Pulmonary artery endothelial cell (primary cell): ENCODE measurements at regions not wholly inside any gene's neighbourhood (a gene's known extent, or its start where the extent isn't known, plus 50 kb on each side); places are given as distances from the start of the nearest gene placed in this dataset.
"Not testable (repeated sequence)": the region's sequence is repeated elsewhere in the genome, so short reads cannot be mapped to it uniquely, and the experiment has no call there.

Source experiments
- DNase-seq: peaks from one replicate; pipeline ENCODE4 v3.0.0-alpha.2; 2011; ENCODE audit warnings: low read depth, low spot score

DNA sequence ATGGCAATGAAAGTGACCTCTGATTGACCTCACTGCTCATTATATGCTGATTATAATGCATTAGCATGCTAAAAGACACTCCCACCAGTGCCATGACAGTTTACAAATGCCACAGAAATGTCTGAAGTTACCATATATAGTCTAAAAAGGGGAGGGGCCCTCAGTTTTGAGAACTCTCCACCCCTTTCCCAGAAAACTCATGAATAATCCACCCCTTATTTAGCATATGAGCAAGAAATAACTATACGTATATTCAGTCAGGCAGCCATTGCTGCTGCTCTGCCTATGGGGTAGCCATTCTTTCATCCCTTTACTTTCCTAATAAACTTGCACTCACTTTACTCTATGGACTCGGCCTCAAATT lies 163.1 kb downstream of the ESM1 start:
- no peak for DNase-seq

DNA sequence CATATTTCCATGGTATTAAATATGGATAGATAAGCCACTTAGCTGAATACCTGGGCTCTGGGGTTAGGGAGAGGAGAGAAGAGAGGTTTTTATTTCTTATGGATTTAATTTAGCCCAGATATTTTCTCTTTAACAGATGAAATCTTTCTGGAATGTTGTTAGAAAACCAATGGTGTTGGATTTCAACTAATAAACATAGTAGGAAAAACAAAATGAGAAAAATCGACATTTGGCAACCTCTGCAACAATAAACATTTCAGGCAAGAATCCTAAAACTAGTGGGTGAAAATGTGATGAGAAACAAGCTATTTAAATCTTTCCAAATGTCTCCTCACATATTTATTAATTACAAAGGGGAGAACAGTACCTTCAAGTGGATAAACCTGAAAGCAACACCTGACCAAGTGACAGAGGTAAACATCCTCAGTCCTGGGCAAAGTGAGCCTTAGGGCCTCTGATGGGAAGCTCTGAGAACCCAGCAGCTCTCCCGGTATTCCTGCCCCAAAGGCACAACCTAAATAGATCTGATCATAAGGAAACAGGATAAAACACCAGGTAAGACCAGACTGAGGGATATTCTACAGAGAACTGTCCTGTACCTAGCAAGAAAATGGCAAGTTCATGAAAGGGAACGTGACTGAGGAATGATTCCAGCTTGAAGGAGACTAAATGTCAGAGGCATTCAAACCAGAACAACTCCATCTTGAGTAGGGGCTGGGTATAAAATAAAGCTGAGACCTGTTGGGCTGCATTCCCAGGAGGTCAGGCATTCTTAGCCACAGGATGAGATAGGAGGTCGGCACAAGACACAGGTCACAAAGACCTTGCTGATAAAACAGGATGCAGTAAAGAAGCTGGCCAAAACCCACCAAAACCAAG lies 163.7 kb downstream of the ESM1 start:
- no peak for DNase-seq

DNA sequence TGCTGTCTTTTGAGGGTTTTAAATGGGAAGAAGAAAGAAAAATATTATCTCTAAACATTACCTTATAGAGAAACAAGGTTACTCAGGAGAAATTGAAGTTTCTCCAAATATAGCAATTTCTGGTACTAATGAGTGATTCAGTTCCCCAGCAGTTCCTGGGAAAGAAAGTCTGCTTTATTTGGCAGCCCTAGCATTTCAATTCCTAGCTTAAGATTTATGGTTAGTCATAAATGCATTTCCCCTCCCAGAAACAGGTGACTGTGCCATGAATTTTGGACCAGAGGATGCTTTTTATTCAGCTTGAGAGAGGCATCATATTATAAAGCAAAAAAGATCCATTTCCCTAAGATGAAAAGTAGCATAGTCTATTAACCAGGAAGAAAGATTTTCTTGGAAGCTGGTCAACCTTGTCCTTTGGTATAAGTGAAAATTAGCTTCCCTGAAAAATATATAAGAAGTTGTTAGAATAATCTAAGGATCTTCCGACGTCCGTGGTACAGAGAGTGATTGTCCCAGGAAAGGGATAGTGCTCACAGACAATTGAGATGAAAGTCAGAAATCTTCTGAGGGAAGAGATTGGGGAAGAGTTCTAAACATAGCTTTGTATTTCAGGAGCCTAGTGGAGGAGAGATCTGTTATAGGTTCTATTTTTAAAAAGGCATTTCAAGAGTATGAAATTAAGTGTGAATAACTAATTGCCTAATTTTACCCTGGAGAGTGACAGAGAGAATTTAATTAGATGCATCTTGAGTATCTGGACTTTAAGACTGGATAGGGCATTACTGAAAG lies 164.9 kb downstream of the ESM1 start:
- DNase-seq = peak; percentile 43

DNA sequence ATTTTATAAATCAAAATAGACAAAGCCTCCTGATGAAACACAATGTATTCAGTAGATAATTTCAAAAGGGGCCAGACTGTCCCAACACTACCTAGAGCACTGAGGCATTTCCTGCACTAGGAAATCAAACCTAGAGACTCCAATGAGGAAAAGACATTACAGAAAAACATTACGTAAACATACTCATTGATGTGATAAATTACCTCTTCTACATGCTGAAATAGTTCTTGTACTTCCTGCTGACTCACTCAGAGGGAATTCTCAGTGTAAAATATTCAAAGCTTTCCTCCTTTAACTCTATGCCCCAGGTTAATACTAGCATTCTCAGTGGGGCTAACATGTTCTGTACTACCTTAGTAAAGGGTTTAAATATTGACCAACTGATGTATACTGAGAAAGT lies 178.0 kb downstream of the ESM1 start:
- peak; percentile 78 for DNase-seq

DNA sequence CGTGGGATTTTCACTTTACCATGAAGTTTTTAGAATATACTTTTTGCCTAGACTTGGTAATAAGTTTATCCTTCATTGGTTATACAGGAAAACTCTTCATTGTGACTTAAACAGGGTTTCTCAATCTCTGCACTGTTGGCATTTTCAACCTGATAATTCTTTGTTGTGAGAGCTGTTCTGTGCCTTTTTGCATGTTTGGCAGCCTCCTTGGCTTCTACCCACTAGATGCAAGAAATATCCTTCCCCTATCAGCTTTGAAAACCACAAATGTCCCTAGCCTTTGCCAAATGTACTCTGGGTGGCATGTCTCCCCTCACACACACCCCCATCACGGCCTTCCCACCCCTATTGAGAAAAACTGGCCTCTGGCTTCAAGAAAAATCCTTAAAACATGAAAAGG lies 180.9 kb downstream of the ESM1 start:
- no peak for DNase-seq

DNA sequence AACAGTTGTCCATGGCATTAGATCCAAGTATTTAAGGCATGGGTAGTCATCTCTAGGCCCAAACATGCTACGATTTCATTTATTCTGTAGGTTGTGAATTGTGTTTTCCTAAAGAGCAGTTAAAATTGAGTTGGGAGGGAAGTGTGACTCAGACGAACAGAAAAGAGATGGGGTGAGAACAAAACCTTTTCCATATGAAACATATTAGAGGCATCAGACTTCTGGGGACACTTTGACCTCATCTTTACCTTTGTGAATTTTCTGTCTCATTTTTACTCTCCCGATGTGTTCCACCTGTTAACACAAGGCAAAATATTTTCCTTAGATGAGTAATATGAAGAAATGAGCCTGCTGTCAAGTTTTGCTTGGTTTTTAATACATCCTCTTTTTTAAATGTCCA lies 181.3 kb downstream of the ESM1 start:
- no peak for DNase-seq

DNA sequence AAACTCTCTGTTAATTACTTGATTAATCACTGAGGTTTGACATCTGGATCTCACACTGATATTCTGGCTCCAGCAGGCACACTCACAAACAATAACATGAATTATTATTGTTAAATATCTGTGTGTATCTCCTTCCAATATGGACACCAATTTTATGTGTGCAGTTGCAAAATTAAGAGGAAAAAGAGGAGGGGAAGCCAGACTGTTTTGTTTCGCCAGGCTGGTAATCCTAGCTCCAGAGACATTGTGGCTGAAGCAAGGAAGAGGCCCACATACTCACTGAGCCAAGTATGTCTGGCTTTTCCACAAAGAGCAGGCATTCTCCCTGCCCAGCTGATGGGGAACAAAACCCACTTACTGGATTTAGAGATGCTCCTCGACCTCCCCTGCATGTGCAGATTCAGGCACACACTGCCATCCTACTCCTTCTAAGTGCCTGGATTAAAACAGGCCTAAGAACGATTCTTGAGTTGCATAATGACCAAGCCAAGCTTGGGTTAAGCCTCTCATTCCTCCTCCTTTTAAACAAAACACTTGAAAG lies 181.9 kb downstream of the ESM1 start:
- no peak for DNase-seq

DNA sequence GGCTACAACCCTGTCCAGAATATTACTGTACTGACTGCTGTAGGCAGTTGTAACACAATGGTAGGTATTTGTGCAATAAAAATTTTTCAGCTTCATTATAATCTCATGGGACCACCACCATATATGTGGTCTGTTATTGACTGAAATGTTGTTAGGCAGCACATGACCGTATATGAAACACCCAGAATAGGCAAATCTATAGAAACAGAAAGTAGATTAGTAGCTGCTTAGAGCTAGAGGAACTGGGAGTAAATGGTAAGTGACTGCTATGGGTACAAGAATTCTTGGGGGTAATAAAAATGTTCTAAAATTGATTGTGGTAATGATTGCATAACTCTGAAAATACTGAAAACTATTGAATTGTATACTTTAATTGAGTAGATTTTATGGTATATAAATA lies 185.7 kb downstream of the ESM1 start:
- no peak for DNase-seq

DNA sequence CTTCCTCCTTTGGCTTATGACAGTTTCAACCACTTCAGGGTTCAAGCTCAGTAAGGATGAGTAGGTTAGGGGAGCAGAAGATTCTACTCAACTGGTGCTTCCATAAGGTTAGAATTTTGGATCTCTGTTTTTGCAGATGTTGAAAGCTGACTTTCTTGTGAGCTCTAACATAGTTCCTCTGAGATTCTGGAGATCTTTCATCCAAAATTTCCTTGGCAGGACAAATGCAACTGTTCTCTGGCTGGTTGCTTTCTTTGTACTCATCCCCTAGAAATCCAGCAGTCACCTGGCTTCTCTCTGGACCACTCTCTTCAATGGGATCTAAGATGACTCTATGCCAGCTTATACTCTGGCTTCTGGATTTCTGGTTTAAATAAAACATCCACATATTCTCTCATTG lies 189.6 kb downstream of the ESM1 start:
- DNase-seq = no peak

DNA sequence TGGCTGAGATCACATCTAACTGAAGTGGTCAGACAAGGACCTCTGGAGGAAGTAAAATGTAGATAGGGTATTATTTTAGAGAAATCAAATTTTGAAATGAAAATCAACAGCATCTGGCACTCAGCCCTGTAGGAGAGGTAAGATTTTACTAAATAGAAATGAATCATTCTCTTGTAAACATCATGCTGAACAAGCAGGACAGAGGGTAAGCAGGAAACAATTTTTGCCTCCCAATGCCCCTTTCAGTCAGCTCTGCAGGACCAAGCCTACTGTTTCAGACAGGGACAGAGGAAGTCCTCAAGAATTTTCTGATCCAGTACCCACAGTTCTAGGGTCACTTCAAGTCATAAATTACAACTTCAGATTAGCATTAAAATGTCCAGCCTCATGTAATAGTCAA lies 190.1 kb downstream of the ESM1 start:
- no peak for DNase-seq

DNA sequence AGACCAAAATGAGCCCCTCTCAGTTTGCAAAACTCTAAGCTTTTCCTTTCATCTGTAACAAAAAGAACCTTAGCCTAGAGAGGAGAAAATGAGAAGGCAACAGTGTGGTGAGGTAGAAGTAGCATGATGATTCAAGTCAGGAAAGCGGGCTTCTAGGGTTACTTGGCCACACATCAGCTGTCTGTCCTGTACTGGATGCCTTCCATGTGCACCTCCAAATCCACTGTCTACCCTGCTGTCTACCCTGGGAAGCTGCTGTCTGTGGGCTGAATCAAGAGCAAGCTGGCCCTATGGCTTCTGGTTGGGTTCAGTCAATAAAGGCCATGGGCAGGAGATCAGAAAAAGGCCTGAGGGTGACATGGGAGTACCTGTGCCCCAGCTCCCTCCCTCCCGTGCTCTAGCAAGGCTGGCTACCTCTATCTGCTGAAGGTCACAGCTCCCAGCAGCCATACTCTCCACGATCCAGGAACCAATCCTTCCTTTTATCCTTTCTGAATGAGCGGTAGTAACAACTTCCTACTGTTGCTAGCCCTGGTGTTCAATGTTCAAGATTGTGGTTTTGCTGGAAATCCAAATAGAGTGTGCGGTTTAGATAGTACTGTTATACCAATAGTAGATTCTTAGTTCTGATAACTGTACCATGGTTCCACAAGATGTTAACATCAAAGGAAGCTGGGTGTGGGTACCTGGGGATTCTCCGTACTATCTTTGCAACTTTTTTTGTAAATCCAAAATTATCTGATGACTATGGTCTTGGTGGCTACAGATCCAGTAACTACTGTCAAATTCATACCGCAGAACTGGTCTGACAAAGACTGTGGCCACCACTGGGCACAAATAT lies 191.0 kb downstream of the ESM1 start:
- DNase-seq = no peak

DNA sequence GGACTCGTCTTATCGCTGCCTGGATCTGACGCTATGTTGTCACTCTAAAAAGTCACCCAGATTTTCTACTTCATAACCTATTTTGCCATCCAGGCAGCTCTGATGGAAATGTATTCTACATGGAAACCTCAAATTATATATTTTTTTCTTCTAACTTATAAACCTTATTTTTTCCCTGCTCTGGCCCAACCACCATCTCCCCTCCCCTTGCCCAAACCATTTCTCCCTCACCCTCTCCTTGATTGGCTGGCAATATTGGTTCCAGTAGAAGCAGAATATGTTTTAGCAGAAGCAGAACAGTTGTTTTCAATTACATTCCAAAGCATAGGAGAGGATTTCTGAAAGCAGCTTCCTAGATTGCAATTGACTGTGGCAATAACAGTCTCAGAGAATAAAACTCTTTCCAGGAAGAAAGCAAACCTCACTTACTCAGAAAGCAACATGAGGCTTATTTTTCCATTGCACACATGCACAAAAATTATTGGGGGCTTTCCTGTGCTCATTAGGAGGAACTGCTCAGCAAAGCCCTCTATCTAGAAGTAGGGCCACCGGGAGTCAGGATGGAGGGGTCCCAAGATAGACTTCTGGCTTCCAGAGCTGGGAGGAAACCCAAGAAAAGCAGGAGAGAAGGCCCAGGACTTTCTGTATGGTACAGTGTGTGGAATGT lies 191.8 kb downstream of the ESM1 start:
- DNase-seq = no peak

DNA sequence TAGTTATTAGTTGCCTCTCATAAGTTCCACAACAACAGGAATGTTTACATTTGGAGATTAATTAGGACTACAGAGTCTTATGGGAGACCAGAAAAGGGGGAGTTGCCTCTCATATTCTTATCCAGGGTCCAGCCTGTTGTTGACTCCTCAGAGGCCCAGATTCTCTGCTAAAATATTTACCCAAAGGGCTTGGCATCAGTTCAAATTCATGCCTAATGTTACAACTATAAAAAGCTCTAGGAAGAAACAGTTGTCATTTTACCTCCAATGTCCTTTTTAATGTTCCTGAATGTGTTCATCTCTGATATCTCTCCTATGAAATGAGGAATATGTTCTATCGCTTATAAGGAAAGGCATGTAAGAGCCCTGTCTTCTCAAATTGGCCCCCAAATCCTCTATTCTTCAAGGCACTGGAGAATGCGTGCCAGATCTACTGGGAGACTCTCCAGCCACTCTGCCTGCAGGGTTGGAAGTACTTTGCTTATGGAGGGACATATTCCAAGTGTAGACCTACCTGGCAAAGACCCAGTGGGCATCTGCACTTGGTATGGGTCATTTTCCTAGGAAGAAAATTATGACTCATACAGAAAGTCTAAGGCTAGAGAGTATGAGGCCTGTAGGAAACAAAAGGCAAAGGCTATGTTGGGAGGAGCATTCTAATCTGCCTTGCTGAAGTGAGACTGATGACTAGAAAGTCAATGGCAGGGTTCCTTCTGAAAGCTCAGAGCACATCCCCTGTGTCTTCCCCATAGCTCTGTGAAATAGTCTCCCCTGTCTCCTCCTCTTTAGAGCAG lies 192.6 kb downstream of the ESM1 start:
- no peak for DNase-seq

DNA sequence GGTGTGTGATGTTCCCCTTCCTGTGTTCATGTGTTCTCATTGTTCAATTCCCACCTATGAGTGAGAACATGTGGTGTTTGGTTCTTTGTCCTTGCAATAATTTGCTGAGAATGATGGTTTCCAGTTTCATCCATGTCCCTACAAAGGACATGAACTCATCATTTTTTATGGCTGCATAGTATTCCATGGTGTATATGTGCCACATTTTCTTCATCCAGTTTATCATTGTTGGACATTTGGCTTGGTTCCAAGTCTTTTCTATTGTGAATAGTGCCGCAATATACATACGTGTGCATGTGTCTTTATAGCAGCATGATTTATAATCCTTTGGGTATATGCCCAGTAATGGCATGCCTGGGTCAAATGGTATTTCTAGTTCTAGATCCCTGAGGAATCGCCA lies 197.5 kb downstream of the ESM1 start:
- not testable (repeated sequence) for DNase-seq

DNA sequence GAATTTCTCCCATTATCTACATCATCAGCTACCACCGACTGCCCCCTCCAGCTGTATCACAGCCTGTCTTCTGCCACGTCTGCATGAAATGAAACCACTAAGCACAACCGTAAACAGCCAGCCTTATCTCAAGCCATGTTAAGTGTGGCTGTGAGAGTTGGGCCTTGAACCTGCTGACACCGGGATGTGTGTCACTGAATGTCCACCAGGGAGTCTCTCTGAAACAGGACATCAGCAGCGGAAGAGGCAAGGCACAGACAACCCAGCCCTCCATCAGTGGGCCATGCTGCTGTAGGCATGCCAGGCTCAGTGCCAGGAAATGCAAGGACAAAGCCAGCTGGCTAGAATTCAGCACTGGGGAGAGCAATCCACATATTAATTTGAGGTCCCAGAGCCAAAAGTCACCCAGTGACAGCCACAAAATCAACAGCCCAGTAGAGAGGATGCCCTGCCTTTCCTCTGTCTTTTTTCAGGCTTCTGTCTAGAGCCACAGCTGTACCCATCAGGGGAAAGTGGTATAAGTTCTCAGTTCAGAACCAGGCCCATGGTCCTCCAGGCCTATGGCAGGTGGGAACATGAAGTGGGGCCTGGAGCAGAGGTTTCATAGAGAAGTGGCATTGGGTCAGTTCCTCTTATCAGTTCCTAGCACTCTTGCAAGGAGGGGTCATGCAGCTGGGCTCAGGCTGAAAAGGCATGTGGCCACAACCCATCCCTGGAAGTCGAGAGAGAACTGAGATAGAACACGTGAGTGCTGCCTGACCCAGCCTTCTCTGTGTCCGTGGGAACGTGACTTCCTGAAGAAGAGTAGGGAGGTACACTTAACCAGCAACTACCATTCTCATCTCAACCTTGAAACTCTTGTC lies 199.4 kb downstream of the ESM1 start:
- DNase-seq = no peak

DNA sequence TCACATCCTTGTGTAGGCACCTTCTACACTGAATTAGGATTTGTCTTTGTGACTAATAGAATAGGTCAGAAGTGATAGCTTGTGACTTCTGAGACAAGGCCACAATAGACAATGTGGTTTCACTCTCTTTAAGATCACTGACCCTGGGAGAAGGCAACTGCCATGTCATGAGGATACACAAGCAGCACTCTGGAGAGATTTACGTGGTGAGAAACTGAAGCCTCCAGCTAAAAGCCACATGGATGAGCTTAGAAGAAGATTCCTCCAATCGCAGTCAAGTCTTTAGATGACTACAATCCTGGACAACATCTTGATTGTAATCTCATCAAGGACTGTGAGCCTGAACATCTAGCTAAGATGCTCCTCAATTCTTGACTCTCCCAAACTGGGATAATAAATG lies 206.6 kb downstream of the ESM1 start:
- DNase-seq = no peak

DNA sequence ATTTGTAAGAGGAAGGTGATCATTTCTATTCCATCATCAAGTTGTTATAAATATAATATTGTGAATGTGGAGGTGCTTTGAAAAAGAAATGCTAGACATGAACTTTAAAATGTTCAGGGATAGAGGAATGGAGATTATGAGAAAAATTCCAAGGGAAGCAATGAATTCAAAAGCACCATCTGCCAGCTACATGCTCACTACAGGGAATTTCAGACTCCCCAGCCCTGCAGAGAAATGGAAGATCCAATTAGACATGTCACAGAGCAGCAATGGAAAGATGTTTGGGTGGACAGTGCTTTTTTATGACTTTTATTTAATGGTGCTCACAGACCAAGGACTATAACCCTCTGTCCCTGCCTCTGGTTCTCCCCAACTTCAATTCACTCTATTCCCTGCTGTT lies 209.7 kb downstream of the ESM1 start:
- DNase-seq = no peak

DNA sequence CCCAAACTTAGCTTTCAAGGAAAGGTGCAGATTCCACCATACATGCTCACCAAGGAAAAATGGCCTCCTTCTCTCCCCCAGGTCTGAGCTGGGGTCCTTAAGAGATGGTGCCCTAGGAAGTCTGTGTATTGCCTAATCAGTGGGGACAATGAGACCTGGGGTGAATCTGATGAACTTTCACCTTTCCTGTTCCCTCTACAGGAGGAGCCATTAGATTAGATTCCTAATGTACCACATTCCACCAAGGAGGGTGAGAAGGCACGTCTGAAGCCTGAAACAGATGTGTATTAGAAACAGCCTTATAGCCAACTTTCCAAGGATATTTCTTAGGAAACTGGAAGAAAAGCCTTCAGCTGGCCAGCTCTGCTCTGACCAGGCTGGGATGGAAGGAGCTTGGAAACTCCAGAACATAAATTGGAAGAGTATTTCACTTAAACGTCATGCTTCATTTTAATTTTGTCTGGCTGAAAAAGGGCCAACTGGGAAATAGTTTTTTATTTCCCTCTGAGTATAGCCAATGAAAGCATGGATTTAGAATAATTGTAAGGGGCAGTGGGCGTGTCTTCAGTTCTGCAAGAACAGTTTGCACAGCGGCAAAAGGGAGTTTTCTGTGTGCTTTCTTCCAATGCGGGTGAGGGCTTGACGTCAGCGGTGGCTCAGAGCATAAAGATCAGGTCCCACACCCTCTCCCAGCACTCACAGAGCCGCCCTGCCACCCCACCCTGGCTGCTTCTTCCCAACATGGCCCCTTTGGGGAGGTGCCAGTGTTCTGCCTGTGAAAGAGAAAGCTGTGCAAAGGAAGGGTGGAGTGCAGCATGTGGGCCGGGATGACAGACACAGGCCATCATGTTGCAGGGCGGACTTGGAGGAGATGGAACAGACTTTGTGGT lies 210.9 kb downstream of the ESM1 start:
- DNase-seq = no peak
